ENCODE measurements at regions not wholly inside any gene's neighbourhood (a gene's known extent, or its start where the extent isn't known, plus 50 kb on each side); places are given as distances from the start of the nearest gene placed in this dataset.

- Mint-ChIP-seq H3K4me3 (ENCODE audit: unreplicated experiment) (no peak overlapping the region), H3K4me1 (ENCODE audit: unreplicated experiment) (no peaks in the 10 kb centered on the region), H3K27me3 (ENCODE audit: unreplicated experiment) (peaks cover 2% of the 10 kb centered on the region), H3K27ac (ENCODE audit: unreplicated experiment) (no peak overlapping the region), H3K9me3 (ENCODE audit: unreplicated experiment) (no peaks in the 10 kb centered on the region), H3K36me3 (ENCODE audit: unreplicated experiment) (no peaks in the 10 kb centered on the region)
- no peak for DNase-seq (ENCODE audit: extremely low spot score, unreplicated experiment)
- TF ChIP-seq, protein P1, sequence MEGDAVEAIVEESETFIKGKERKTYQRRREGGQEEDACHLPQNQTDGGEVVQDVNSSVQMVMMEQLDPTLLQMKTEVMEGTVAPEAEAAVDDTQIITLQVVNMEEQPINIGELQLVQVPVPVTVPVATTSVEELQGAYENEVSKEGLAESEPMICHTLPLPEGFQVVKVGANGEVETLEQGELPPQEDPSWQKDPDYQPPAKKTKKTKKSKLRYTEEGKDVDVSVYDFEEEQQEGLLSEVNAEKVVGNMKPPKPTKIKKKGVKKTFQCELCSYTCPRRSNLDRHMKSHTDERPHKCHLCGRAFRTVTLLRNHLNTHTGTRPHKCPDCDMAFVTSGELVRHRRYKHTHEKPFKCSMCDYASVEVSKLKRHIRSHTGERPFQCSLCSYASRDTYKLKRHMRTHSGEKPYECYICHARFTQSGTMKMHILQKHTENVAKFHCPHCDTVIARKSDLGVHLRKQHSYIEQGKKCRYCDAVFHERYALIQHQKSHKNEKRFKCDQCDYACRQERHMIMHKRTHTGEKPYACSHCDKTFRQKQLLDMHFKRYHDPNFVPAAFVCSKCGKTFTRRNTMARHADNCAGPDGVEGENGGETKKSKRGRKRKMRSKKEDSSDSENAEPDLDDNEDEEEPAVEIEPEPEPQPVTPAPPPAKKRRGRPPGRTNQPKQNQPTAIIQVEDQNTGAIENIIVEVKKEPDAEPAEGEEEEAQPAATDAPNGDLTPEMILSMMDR (IDR thresholded peaks at IDR 0.05) = no peak
Measured at GRCh38 chr10:121300723-121301122, 297.5 kb downstream of the FGFR2 start.

- no peak for DNase-seq (ENCODE audit: extremely low spot score, unreplicated experiment)
- Mint-ChIP-seq H3K4me3 (ENCODE audit: unreplicated experiment) (no peak overlapping the region), H3K9me3 (ENCODE audit: unreplicated experiment) (peaks cover 4% of the 10 kb centered on the region), H3K4me1 (ENCODE audit: unreplicated experiment) (no peaks in the 10 kb centered on the region), H3K27ac (ENCODE audit: unreplicated experiment) (no peak overlapping the region), H3K36me3 (ENCODE audit: unreplicated experiment) (no peaks in the 10 kb centered on the region), H3K27me3 (ENCODE audit: unreplicated experiment) (peaks cover 2% of the 10 kb centered on the region)
- TF ChIP-seq, protein P1 (IDR thresholded peaks at IDR 0.05) = no peak
Measured at GRCh38 chr10:121302541-121303180, 295.6 kb downstream of the FGFR2 start.

- TF ChIP-seq, protein P1 (IDR thresholded peaks at IDR 0.05) = no peak
- H3K27ac Mint-ChIP-seq (ENCODE audit: unreplicated experiment) = no peak overlapping the region
Measured at GRCh38 chr10:121303287-121303890, 294.9 kb downstream of the FGFR2 start.

DNA sequence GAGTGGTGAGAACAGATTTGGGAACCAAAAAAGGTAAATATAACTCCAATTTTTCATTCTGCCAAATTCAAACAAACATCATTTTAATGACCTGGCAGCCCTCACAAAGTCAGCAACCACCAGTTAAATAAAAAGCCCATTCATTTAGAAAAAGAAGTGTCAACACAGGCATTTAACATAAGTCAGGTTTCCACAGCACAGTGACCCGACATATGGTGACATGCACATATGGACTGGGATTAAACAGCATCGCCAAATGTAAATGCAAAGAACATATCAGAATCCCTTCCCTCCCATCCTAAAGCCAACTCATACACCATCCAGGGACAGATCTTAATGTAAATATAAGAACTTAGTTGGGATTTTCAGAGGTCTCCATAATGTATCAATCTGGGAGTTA is 293.2 kb downstream of the FGFR2 start:
- TF ChIP-seq, protein P1 (IDR thresholded peaks at IDR 0.05) = no peak
- Mint-ChIP-seq H3K27me3 (ENCODE audit: unreplicated experiment) (peaks cover 2% of the 10 kb centered on the region), H3K36me3 (ENCODE audit: unreplicated experiment) (no peaks in the 10 kb centered on the region), H3K9me3 (ENCODE audit: unreplicated experiment) (peaks cover 6% of the 10 kb centered on the region), H3K4me3 (ENCODE audit: unreplicated experiment) (no peak overlapping the region), H3K27ac (ENCODE audit: unreplicated experiment) (no peak overlapping the region), H3K4me1 (ENCODE audit: unreplicated experiment) (no peaks in the 10 kb centered on the region)
- no peak for DNase-seq (ENCODE audit: extremely low spot score, unreplicated experiment)

More at GRCh38 chr10:121303287-121303890, 294.9 kb downstream of the FGFR2 start:
- Mint-ChIP-seq H3K36me3 (ENCODE audit: unreplicated experiment) (no peaks in the 10 kb centered on the region), H3K4me3 (ENCODE audit: unreplicated experiment) (no peak overlapping the region), H3K27me3 (ENCODE audit: unreplicated experiment) (peaks cover 2% of the 10 kb centered on the region), H3K9me3 (ENCODE audit: unreplicated experiment) (peaks cover 6% of the 10 kb centered on the region), H3K4me1 (ENCODE audit: unreplicated experiment) (no peaks in the 10 kb centered on the region)
- DNase-seq (ENCODE audit: extremely low spot score, unreplicated experiment) = no peak

DNA sequence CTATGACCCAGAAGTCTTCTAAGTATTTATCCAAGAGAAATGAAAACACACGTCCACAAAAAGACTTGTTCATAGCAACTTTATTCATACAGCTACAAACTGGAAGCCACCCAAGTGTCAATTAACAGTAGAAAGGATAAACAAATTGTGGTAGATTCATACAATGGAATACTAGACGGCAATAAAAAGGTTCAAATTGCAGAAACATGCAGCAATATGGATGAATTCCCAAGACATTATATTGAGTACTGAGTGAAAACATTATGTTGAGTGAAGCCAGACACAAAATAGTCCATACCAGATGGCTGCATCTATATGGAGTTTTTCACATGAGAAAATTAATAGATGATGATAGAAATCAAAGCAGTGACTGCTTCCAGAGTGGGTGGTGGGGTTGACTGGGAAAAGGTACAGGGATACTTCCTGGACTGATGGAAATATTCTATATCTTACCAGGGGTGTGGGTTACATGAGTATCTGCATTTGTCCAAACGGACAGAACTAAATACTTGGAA is 292.0 kb downstream of the FGFR2 start:
- DNase-seq (ENCODE audit: extremely low spot score, unreplicated experiment) = no peak
- Mint-ChIP-seq H3K36me3 (ENCODE audit: unreplicated experiment) (no peaks in the 10 kb centered on the region), H3K27ac (ENCODE audit: unreplicated experiment) (no peak overlapping the region), H3K27me3 (ENCODE audit: unreplicated experiment) (peaks cover 2% of the 10 kb centered on the region), H3K4me1 (ENCODE audit: unreplicated experiment) (no peaks in the 10 kb centered on the region), H3K9me3 (ENCODE audit: unreplicated experiment) (peaks cover 6% of the 10 kb centered on the region), H3K4me3 (ENCODE audit: unreplicated experiment) (no peak overlapping the region)
- TF ChIP-seq, protein P1 (IDR thresholded peaks at IDR 0.05) = no peak
